AG04450 (cell line): ENCODE measurements at regions not wholly inside any gene's neighbourhood (a gene's known extent, or its start where the extent isn't known, plus 50 kb on each side); places are given as distances from the start of the nearest gene placed in this dataset.
A peak's percentile ranks its signal among the peaks of the same experiment; 100 is the strongest.

Experiments used
- CTCF ChIA-PET: fragments of 300-600, 350-600 bp; formaldehyde crosslinking; extraction: SDS; loops from one replicate; lab custom pipeline; 2022; ENCODE audit warnings: antibody characterized with exemption, inconsistent platforms; lab: Charles Lee
- POLR2A ChIA-PET: fragments of 350-600 bp; formaldehyde crosslinking; extraction: SDS; loops from one replicate; lab custom pipeline; 2021; ENCODE audit warnings: antibody characterized with exemption, inconsistent platforms; lab: Yijun Ruan, JAX
- DNase-seq: peaks from one replicate; pipeline ENCODE4 v3.0.0-alpha.2; 2011; ENCODE audit warnings: low read depth, low spot score
- H3K27ac ChIP-seq: one replicate; pipeline ENCODE4 v1.5.1; 2012; ENCODE audit warnings: low read depth, low read length, control low read depth
- H3K27me3 ChIP-seq: one replicate; pipeline ENCODE4 v1.6.0; 2012; ENCODE audit warnings: low read length; ENCODE audit not compliant: control insufficient read depth, insufficient read depth
- H3K4me3 ChIP-seq: 2 replicates; pipeline ENCODE4 v1.5.1; 2011; ENCODE audit warnings: mild to moderate bottlenecking, low read depth, low read length, control low read depth
- H3K9me3 ChIP-seq: 2 replicates; pipeline ENCODE4 v1.5.1; 2012; ENCODE audit warnings: low read length; ENCODE audit not compliant: control insufficient read depth, insufficient read depth
- TF ChIP-seq, protein P1 (sequence below): IDR thresholded peaks from 2 replicates; pipeline ENCODE4 v1.5.1; 2011; ENCODE audit warnings: low read depth, low read length, control low read depth, inconsistent platforms

DNA sequence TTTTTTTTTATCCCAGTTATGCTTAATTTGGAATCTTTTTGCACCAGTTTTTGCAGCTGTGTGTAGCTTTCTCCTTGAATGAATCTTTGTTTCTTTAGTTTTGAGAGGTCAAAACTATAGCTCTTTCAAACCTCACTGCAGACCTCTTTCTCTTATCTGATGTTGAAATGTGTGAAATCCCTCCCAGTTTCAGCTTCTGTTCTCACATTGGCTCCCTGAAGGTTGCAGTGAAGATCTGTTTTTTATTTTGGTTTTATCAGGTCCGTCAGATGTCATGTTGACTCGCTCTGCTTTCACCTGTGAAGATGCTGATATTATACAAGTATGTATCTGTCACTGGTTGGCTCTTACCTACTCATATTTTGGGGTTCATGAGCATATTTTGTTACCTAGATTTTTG lies 372.0 kb downstream of the RFC3 start:
- TF ChIP-seq, protein P1, sequence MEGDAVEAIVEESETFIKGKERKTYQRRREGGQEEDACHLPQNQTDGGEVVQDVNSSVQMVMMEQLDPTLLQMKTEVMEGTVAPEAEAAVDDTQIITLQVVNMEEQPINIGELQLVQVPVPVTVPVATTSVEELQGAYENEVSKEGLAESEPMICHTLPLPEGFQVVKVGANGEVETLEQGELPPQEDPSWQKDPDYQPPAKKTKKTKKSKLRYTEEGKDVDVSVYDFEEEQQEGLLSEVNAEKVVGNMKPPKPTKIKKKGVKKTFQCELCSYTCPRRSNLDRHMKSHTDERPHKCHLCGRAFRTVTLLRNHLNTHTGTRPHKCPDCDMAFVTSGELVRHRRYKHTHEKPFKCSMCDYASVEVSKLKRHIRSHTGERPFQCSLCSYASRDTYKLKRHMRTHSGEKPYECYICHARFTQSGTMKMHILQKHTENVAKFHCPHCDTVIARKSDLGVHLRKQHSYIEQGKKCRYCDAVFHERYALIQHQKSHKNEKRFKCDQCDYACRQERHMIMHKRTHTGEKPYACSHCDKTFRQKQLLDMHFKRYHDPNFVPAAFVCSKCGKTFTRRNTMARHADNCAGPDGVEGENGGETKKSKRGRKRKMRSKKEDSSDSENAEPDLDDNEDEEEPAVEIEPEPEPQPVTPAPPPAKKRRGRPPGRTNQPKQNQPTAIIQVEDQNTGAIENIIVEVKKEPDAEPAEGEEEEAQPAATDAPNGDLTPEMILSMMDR = no peak

DNA sequence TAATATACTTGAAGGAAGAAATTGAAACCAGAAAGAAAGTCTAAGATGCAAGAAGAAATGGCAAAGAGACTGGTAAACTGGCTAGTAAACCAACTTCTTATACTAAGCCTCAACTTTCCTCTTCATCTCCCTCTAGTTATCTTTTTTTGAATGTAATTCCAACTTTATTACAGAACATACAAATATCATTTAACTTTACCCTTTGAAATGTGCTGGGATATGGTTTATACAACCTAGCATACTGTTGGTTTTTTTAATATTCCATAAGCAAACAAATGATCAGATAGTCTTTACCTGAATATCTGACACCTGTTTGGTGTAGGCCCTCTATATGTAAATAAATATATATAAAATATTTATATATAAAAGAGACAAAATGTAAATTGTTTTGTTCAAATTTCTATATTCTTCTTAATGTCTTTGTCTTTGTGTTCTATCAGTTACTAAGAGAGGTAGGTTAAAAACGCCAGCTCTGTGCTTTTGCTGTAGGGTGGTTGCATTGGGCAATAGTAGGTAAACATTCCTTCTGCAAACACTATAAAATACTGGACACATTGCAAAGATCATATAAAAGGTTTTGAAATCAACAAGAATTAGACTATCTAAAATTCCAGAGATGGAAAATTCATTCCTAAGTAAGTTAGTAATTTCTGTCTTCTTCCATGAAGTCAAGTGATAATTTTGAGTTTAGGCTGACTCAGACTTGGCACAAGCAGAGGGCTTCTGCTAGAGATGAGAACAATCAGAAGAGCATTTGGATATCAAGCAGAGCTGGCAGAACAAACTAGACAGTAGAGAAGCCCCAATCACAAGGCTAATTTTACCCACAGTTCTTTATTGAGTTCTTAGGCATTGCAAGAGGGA lies 383.3 kb downstream of the RFC3 start:
- no peak overlapping the region for H3K27ac ChIP-seq
- peak; percentile 7 for DNase-seq
- ChIA-PET CTCF (no interaction called here), POLR2A (no interaction called here)
- TF ChIP-seq, protein P1 = no peak
- no peak overlapping the region for H3K4me3 ChIP-seq
- no peaks in the 10 kb centered on the region for H3K9me3 ChIP-seq
- no peaks in the 10 kb centered on the region for H3K27me3 ChIP-seq

More for the DNA sequence above, 372.0 kb downstream of the RFC3 start:
- peaks cover 3% of the 10 kb centered on the region; the same call in 1 of the 2 replicates for H3K9me3 ChIP-seq
- no peak overlapping the region for H3K4me3 ChIP-seq
- ChIA-PET CTCF (interaction anchor here (1.0 kb wide), 1 partner anchor 28 kb away, joined by 3 read pairs; no protein-coding TSS in a partner anchor), POLR2A (no interaction called here)
- DNase-seq = no peak
- no peak overlapping the region for H3K27ac ChIP-seq
- H3K27me3 ChIP-seq = no peaks in the 10 kb centered on the region

DNA sequence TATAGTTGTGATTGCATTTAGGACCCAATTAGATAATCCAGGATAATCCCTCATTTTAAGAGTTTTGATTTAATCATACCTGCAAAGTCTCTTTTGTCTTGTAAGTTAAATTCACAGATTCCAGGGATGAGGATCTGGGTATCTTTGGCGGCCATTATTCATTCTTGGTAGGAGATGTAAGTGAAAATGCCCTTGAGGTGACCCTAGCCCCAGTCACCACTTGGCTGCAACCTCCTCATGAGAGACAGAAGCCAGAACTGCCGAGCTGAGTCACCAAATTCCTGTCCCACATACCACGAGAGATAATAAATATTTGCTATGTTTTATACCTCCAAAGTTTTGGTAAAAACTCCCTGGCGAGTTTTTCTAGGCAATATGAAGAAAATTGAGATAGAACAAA lies 389.4 kb downstream of the RFC3 start:
- no peaks in the 10 kb centered on the region for H3K27me3 ChIP-seq
- ChIA-PET POLR2A (no interaction called here), CTCF (no interaction called here)
- TF ChIP-seq, protein P1 = no peak
- no peak overlapping the region for H3K4me3 ChIP-seq
- DNase-seq = peak; percentile 24
- H3K27ac ChIP-seq = no peak overlapping the region
- H3K9me3 ChIP-seq = no peaks in the 10 kb centered on the region

DNA sequence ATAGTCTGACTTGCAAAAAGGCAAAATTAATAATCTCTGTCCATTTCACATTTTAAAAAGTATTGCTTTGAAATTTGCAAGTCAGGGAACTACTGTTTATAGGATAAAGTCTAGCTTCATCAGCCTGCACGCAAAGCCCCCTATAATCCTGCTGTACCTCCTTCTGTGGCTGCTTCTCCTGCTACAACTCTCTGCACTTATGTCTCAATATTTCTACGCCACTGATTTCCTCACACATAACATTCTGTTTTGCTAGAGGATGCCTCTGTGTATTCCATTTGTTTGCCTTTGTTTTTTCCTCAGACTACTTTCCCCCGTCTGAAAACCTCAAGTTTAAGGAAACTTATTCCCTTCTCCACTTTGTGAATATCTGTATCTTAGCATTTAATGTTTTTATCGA lies 389.9 kb downstream of the RFC3 start:
- no peak for DNase-seq
- H3K27me3 ChIP-seq = no peaks in the 10 kb centered on the region
- no peak overlapping the region for H3K4me3 ChIP-seq
- ChIA-PET CTCF (no interaction called here), POLR2A (no interaction called here)
- TF ChIP-seq, protein P1 = no peak
- no peak overlapping the region for H3K27ac ChIP-seq
- no peaks in the 10 kb centered on the region for H3K9me3 ChIP-seq

DNA sequence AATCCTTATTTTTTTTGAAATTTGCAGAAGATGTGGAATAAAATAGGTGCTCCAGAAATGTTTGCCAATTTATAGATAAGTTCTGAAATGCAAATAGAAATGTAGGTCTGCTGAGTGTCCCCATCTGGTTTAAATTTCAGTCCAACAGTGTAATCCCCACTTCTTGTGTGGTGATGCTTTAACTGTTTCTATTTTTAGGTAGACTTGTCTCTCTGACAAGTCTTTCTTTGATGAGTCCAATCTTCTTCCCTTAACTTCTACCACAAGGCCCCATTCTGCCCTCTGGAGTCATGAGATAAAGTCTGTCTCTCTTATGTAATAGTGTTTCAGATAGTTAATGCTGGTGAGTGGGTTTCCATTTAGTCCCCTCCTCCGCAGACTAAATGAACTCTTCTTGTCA lies 390.4 kb downstream of the RFC3 start:
- Histone ChIP-seq H3K27ac (no peak overlapping the region), H3K9me3 (no peaks in the 10 kb centered on the region), H3K27me3 (no peaks in the 10 kb centered on the region), H3K4me3 (no peak overlapping the region)
- no peak for DNase-seq
- ChIA-PET CTCF (no interaction called here), POLR2A (no interaction called here)
- TF ChIP-seq, protein P1 = no peak
